Keratinocyte (primary cell): ENCODE measurements at regions not wholly inside any gene's neighbourhood (a gene's known extent, or its start where the extent isn't known, plus 50 kb on each side); places are given as distances from the start of the nearest gene placed in this dataset.

Experiments
- CTCF ChIP-seq, 3 experiments: IDR thresholded peaks in 1 of 3; conservative IDR thresholded peaks in 1 of 3; optimal IDR thresholded peaks in 1 of 3; 2 replicates in 2 of 3; 3 replicates in 1 of 3; pipeline versions ENCODE3 to v1.5.1; 2011; ENCODE audit warnings: low read length in 3 of 3, mild to moderate bottlenecking in 3 of 3, moderate library complexity in 2 of 3, control low read depth in 1 of 3, inconsistent platforms in 1 of 3; ENCODE audit not compliant: insufficient read depth in 2 of 3; ENCODE audit errors: extremely low read depth in 1 of 3
- EZH2 ChIP-seq: IDR thresholded peaks from one replicate; pipeline ENCODE4 v1.6.1; 2012; ENCODE audit warnings: inconsistent platforms, mild to moderate bottlenecking, low read length, moderate library complexity

- TF ChIP-seq CTCF (optimal IDR thresholded peaks at IDR 0.05 in 1 of 3, IDR thresholded peaks at IDR 0.05 in 1 of 3, conservative IDR thresholded peaks at IDR 0.05 in 1 of 3; ENCODE audit: extremely low read depth in 1 of 3, insufficient read depth in 2 of 3, low read length in 3 of 3) (no peak), EZH2 (no peak)
These were observed 246.8 kb upstream of the PRDM9 start for GRCh38 chr5:23260621-23261020.
